Colonic mucosa (tissue), 4 donors: ENCODE measurements at regions not wholly inside any gene's neighbourhood (a gene's known extent, or its start where the extent isn't known, plus 50 kb on each side); places are given as distances from the start of the nearest gene placed in this dataset.

Experiments used
- DNase-seq: peaks from one replicate; pipeline ENCODE4 v3.0.0-alpha.2; 2020
- H3K27ac ChIP-seq: fragments of 200-600 bp; one replicate; pipeline ENCODE4 v1.8.0; 2021
- H3K27me3 ChIP-seq: fragments of 200-600 bp; one replicate; pipeline ENCODE4 v1.8.0; 2021
- H3K36me3 ChIP-seq: fragments of 200-600 bp; one replicate; pipeline ENCODE4 v1.8.0; 2021
- H3K4me1 ChIP-seq: fragments of 200-600 bp; one replicate; pipeline ENCODE4 v1.8.0; 2021; ENCODE audit warnings: mild to moderate bottlenecking
- H3K4me3 ChIP-seq: fragments of 200-600 bp; one replicate; pipeline ENCODE4 v1.8.0; 2021
- H3K9ac ChIP-seq, 2 donors: one replicate each; pipeline ENCODE4 v1.7.0; 2013; ENCODE audit warnings: control low read depth in 2 of 2, low read depth in 2 of 2, low read length in 2 of 2
- H3K9me3 ChIP-seq: fragments of 200-600 bp; one replicate; pipeline ENCODE4 v1.8.0; 2021
- CTCF ChIP-seq: fragments of 200-600 bp; IDR thresholded peaks from one replicate; pipeline ENCODE4 v1.8.0; 2022; ENCODE audit warnings: antibody characterized with exemption, mild to moderate bottlenecking
- intact Hi-C: fragments of 100-400 bp; cut with DNase I; formaldehyde crosslinking; loops from one replicate; pipeline ENCODE4 v1.14.1; 2022
- donor health status: healthy.
- donor health status: DM: no; HTN: no; CAD: no.
- donor health status: DM: no; HTN: no; CAD: no.

- no peak overlapping the region for H3K27ac ChIP-seq
- H3K36me3 ChIP-seq = no peaks in the 10 kb centered on the region
- DNase-seq = no peak
- no peak overlapping the region for H3K4me3 ChIP-seq
- no peaks in the 10 kb centered on the region for H3K9me3 ChIP-seq
- no peak overlapping the region for H3K9ac ChIP-seq
- no peaks in the 10 kb centered on the region for H3K27me3 ChIP-seq
- intact Hi-C loops = no loop called here
- no peak for TF ChIP-seq CTCF
- no peaks in the 10 kb centered on the region for H3K4me1 ChIP-seq
These were observed 262.2 kb upstream of the TCERG1L start for GRCh38 chr10:131573707-131574106.

DNA sequence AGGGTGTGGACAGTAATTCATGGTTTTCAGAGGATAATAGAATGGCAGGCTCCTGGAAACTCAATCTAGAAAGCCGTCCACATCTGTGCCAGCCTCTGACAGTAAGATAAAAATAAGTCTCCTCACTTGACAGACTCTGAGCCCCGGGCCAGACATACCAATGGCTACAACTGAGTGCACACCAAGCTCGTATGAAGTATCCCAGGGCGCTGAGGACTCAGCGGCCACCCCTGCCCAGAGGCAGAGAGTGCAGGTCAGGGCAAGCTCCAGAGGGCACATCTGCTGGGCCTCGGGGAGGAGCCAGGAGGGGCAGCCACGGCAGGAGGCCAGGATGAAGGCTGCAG, 262.8 kb upstream of the TCERG1L start:
- H3K36me3 ChIP-seq = no peaks in the 10 kb centered on the region
- intact Hi-C loops = no loop called here
- no peak overlapping the region for H3K4me3 ChIP-seq
- no peak overlapping the region for H3K9ac ChIP-seq
- H3K4me1 ChIP-seq = no peaks in the 10 kb centered on the region
- DNase-seq = peak; percentile 2
- H3K9me3 ChIP-seq = no peaks in the 10 kb centered on the region
- H3K27me3 ChIP-seq = no peaks in the 10 kb centered on the region
- no peak for TF ChIP-seq CTCF
- no peak overlapping the region for H3K27ac ChIP-seq

- DNase-seq = peak; percentile 6
- H3K4me1 ChIP-seq = no peaks in the 10 kb centered on the region
- H3K36me3 ChIP-seq = no peaks in the 10 kb centered on the region
- H3K9me3 ChIP-seq = no peaks in the 10 kb centered on the region
- H3K9ac ChIP-seq = no peak overlapping the region
- no peak overlapping the region for H3K27ac ChIP-seq
- intact Hi-C loops = no loop called here
- H3K4me3 ChIP-seq = no peak overlapping the region
- no peaks in the 10 kb centered on the region for H3K27me3 ChIP-seq
- no peak for TF ChIP-seq CTCF
These were observed 263.3 kb upstream of the TCERG1L start for GRCh38 chr10:131574707-131575430.

DNA sequence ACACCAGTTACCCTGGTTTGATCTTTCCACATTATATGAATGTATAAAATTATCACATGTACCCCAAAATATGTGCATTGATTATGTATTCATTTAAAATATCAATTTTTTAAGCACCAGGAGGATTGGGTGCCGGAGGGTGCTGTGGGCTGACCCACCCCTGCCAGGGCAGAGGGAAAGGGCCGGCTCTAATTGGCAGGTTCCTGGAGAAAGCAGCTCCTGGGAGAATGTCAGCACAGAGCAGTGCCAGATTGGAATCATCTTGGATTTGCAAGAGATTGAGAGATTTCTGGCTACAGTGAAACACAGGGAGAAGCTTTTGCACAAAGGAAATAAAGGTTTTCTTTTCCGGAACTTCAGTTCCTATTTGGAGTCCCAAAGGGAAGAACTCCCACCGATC, 264.4 kb upstream of the TCERG1L start:
- DNase-seq = peak; percentile 4
- intact Hi-C loops = no loop called here

DNA sequence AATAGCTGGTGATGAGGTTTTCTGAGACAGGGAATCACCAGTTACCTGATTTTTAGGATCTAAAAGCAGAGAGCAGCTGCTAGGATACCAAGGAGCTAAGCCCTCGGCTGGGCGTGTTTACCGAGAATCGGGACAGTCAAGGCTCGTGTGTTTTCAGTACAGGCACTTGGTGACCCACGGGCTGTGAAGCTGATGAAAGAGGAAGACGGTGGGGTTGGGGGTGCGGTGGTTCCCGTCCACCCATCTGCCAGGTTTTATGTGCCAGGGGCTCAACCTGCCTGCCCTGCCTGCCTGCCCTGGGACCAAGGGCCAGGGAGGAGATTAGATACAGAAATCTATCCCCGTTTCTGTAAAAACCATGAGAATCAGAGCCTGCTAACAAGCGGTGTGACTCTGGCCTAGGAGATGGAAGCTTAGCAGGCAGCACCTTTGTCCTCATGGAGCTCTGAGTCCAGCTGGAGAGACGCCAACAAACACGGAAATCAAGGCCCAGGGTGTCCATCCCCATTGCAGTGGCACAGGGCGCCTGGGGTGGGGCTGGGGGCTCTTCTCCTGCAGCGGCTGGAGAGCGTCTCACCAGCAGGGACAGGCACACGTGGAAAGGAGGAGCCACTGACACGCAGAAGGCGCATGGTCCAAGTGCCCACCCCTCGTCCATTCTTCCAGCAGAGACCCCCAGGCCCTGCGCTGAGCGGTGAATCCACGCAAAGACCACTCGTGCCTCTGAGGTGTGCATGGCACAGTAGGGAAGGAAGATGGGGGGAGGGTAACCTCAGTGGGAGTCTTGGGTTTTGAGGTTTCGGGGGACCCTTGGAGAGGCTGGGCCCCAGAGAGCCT, 265.0 kb upstream of the TCERG1L start:
- H3K36me3 ChIP-seq = no peaks in the 10 kb centered on the region
- no peak overlapping the region for H3K4me3 ChIP-seq
- H3K27me3 ChIP-seq = no peaks in the 10 kb centered on the region
- TF ChIP-seq CTCF = no peak
- intact Hi-C loops = no loop called here
- DNase-seq = peak; percentile 9
- H3K27ac ChIP-seq = no peak overlapping the region
- no peak overlapping the region for H3K9ac ChIP-seq
- H3K4me1 ChIP-seq = no peaks in the 10 kb centered on the region
- H3K9me3 ChIP-seq = no peaks in the 10 kb centered on the region

More for the DNA sequence above, 264.4 kb upstream of the TCERG1L start:
- no peaks in the 10 kb centered on the region for H3K9me3 ChIP-seq
- H3K27me3 ChIP-seq = no peaks in the 10 kb centered on the region
- no peaks in the 10 kb centered on the region for H3K4me1 ChIP-seq
- H3K4me3 ChIP-seq = no peak overlapping the region
- no peak overlapping the region for H3K9ac ChIP-seq
- H3K27ac ChIP-seq = no peak overlapping the region
- H3K36me3 ChIP-seq = no peaks in the 10 kb centered on the region
- TF ChIP-seq CTCF = no peak
